ENCODE measurements at regions not wholly inside any gene's neighbourhood (a gene's known extent, or its start where the extent isn't known, plus 50 kb on each side); places are given as distances from the start of the nearest gene placed in this dataset.

- Histone ChIP-seq H3K14ac (ENCODE audit: low read length) (no peak overlapping the region), H3K4me2 (ENCODE audit: low read length) (no peak overlapping the region), H3K4me1 (ENCODE audit: control insufficient read depth in 1 of 2, insufficient read depth in 2 of 2, low read length in 2 of 2) (no peaks in the 10 kb centered on the region), H4K91ac (ENCODE audit: low read depth, low read length) (no peak overlapping the region), H3K9ac (ENCODE audit: low read length) (no peak overlapping the region), H2BK12ac (ENCODE audit: low read length) (no peak overlapping the region), H3K27me3 (ENCODE audit: insufficient read depth, low read length) (no peaks in the 10 kb centered on the region), H2AFZ (ENCODE audit: insufficient read depth, low read length, poor library complexity) (no peak overlapping the region), H2BK5ac (ENCODE audit: low read depth, low read length, poor library complexity) (no peak overlapping the region), H4K12ac (ENCODE audit: low read depth, low read length) (no peak overlapping the region), H3K23ac (ENCODE audit: low read length) (no peak overlapping the region), H3K36me3 (ENCODE audit: control insufficient read depth in 1 of 2, insufficient read depth in 2 of 2, low read length in 2 of 2) (no peaks in the 10 kb centered on the region), H3K18ac (ENCODE audit: low read length) (no peak overlapping the region), H2BK120ac (ENCODE audit: insufficient read depth, low read length, poor library complexity) (no peak overlapping the region), H3K27ac (ENCODE audit: low read depth, low read length) (no peak overlapping the region), H3K79me2 (ENCODE audit: control insufficient read depth, insufficient read depth, low read length, poor library complexity) (no peaks in the 10 kb centered on the region), H3K9me3 (ENCODE audit: insufficient read depth, low read depth, low read length) (no peaks in the 10 kb centered on the region), H3K4me3 (ENCODE audit: low read depth, low read length) (no peak overlapping the region), H4K8ac (ENCODE audit: low read depth, low read length) (no peak overlapping the region), H3K79me1 (ENCODE audit: low read length) (no peaks in the 10 kb centered on the region), H2AK5ac (ENCODE audit: low read length) (no peak overlapping the region), H3K4ac (ENCODE audit: low read depth, low read length) (no peak overlapping the region)
- no CpG with 5 or more reads among the region's 3 CpGs for WGBS (ENCODE audit: extremely low coverage, insufficient coverage, insufficient read length)
- DNase-seq = no peak
Observed at GRCh38 chr13:54593504-54593903, 1564.9 kb downstream of the OLFM4 start.

- Histone ChIP-seq H3K23ac (ENCODE audit: low read length) (no peak overlapping the region), H4K91ac (ENCODE audit: low read depth, low read length) (no peak overlapping the region), H3K4me3 (ENCODE audit: low read depth, low read length) (no peak overlapping the region), H3K9me3 (ENCODE audit: insufficient read depth, low read depth, low read length) (no peaks in the 10 kb centered on the region), H3K79me2 (ENCODE audit: control insufficient read depth, insufficient read depth, low read length, poor library complexity) (no peaks in the 10 kb centered on the region), H3K4me1 (ENCODE audit: control insufficient read depth in 1 of 2, insufficient read depth in 2 of 2, low read length in 2 of 2) (no peaks in the 10 kb centered on the region), H3K18ac (ENCODE audit: low read length) (no peak overlapping the region), H4K12ac (ENCODE audit: low read depth, low read length) (no peak overlapping the region), H3K4ac (ENCODE audit: low read depth, low read length) (no peak overlapping the region), H2BK5ac (ENCODE audit: low read depth, low read length, poor library complexity) (no peak overlapping the region), H3K79me1 (ENCODE audit: low read length) (no peaks in the 10 kb centered on the region), H3K36me3 (ENCODE audit: control insufficient read depth in 1 of 2, insufficient read depth in 2 of 2, low read length in 2 of 2) (no peaks in the 10 kb centered on the region), H3K9ac (ENCODE audit: low read length) (no peak overlapping the region), H2BK12ac (ENCODE audit: low read length) (no peak overlapping the region), H3K14ac (ENCODE audit: low read length) (no peak overlapping the region), H2BK120ac (ENCODE audit: insufficient read depth, low read length, poor library complexity) (no peak overlapping the region), H3K4me2 (ENCODE audit: low read length) (no peak overlapping the region), H4K8ac (ENCODE audit: low read depth, low read length) (no peak overlapping the region), H2AK5ac (ENCODE audit: low read length) (no peak overlapping the region), H3K27me3 (ENCODE audit: insufficient read depth, low read length) (no peaks in the 10 kb centered on the region), H2AFZ (ENCODE audit: insufficient read depth, low read length, poor library complexity) (no peak overlapping the region), H3K27ac (ENCODE audit: low read depth, low read length) (no peak overlapping the region)
- no peak for DNase-seq
- WGBS (ENCODE audit: extremely low coverage, insufficient coverage, insufficient read length) = no CpG with 5 or more reads among the region's 4 CpGs
Observed at GRCh38 chr13:54597540-54598088, 1569.0 kb downstream of the OLFM4 start.

GRCh38 chr13:54599413-54599812 lies 1570.8 kb downstream of the OLFM4 start:
- Histone ChIP-seq H3K9me3 (ENCODE audit: insufficient read depth, low read depth, low read length) (no peaks in the 10 kb centered on the region), H3K4me3 (ENCODE audit: low read depth, low read length) (no peak overlapping the region), H3K27ac (ENCODE audit: low read depth, low read length) (no peak overlapping the region), H2BK120ac (ENCODE audit: insufficient read depth, low read length, poor library complexity) (no peak overlapping the region), H3K4me2 (ENCODE audit: low read length) (no peak overlapping the region), H4K91ac (ENCODE audit: low read depth, low read length) (no peak overlapping the region), H2AFZ (ENCODE audit: insufficient read depth, low read length, poor library complexity) (no peak overlapping the region), H3K9ac (ENCODE audit: low read length) (no peak overlapping the region), H3K4me1 (ENCODE audit: control insufficient read depth in 1 of 2, insufficient read depth in 2 of 2, low read length in 2 of 2) (no peaks in the 10 kb centered on the region), H3K79me1 (ENCODE audit: low read length) (no peaks in the 10 kb centered on the region), H3K79me2 (ENCODE audit: control insufficient read depth, insufficient read depth, low read length, poor library complexity) (no peaks in the 10 kb centered on the region), H3K4ac (ENCODE audit: low read depth, low read length) (no peak overlapping the region), H3K18ac (ENCODE audit: low read length) (no peak overlapping the region), H2AK5ac (ENCODE audit: low read length) (no peak overlapping the region), H3K27me3 (ENCODE audit: insufficient read depth, low read length) (no peaks in the 10 kb centered on the region), H2BK5ac (ENCODE audit: low read depth, low read length, poor library complexity) (no peak overlapping the region), H3K14ac (ENCODE audit: low read length) (no peak overlapping the region), H3K23ac (ENCODE audit: low read length) (no peak overlapping the region), H2BK12ac (ENCODE audit: low read length) (no peak overlapping the region), H4K12ac (ENCODE audit: low read depth, low read length) (no peak overlapping the region), H3K36me3 (ENCODE audit: control insufficient read depth in 1 of 2, insufficient read depth in 2 of 2, low read length in 2 of 2) (no peaks in the 10 kb centered on the region), H4K8ac (ENCODE audit: low read depth, low read length) (no peak overlapping the region)
- DNase-seq = no peak
- WGBS (ENCODE audit: extremely low coverage, insufficient coverage, insufficient read length) = no CpG with 5 or more reads among the region's 1 CpG

GRCh38 chr13:54606944-54607343 lies 1578.3 kb downstream of the OLFM4 start:
- H3K79me2 ChIP-seq (ENCODE audit: control insufficient read depth, insufficient read depth, low read length, poor library complexity) = no peaks in the 10 kb centered on the region

More at GRCh38 chr13:54606944-54607343, 1578.3 kb downstream of the OLFM4 start:
- Histone ChIP-seq H3K4me3 (ENCODE audit: low read depth, low read length) (no peak overlapping the region), H3K23ac (ENCODE audit: low read length) (no peak overlapping the region), H2AK5ac (ENCODE audit: low read length) (no peak overlapping the region), H3K4me2 (ENCODE audit: low read length) (no peak overlapping the region), H3K9ac (ENCODE audit: low read length) (no peak overlapping the region), H2AFZ (ENCODE audit: insufficient read depth, low read length, poor library complexity) (no peak overlapping the region), H2BK5ac (ENCODE audit: low read depth, low read length, poor library complexity) (no peak overlapping the region), H3K9me3 (ENCODE audit: insufficient read depth, low read depth, low read length) (no peaks in the 10 kb centered on the region), H3K36me3 (ENCODE audit: control insufficient read depth in 1 of 2, insufficient read depth in 2 of 2, low read length in 2 of 2) (no peaks in the 10 kb centered on the region), H3K4me1 (ENCODE audit: control insufficient read depth in 1 of 2, insufficient read depth in 2 of 2, low read length in 2 of 2) (no peaks in the 10 kb centered on the region), H3K27me3 (ENCODE audit: insufficient read depth, low read length) (no peaks in the 10 kb centered on the region), H2BK12ac (ENCODE audit: low read length) (no peak overlapping the region), H2BK120ac (ENCODE audit: insufficient read depth, low read length, poor library complexity) (no peak overlapping the region), H4K8ac (ENCODE audit: low read depth, low read length) (no peak overlapping the region), H3K14ac (ENCODE audit: low read length) (no peak overlapping the region), H3K18ac (ENCODE audit: low read length) (no peak overlapping the region), H3K27ac (ENCODE audit: low read depth, low read length) (no peak overlapping the region), H3K4ac (ENCODE audit: low read depth, low read length) (no peak overlapping the region), H4K12ac (ENCODE audit: low read depth, low read length) (no peak overlapping the region), H3K79me1 (ENCODE audit: low read length) (no peaks in the 10 kb centered on the region), H4K91ac (ENCODE audit: low read depth, low read length) (no peak overlapping the region)
- DNase-seq = no peak
- no CpG with 5 or more reads among the region's 1 CpG for WGBS (ENCODE audit: extremely low coverage, insufficient coverage, insufficient read length)
